H9 (cell line): ENCODE measurements at regions not wholly inside any gene's neighbourhood (a gene's known extent, or its start where the extent isn't known, plus 50 kb on each side); places are given as distances from the start of the nearest gene placed in this dataset.

ENCODE experiments used
- DNase-seq: peaks from one replicate; pipeline ENCODE4 v3.0.0-alpha.2; 2017
- H2AFZ ChIP-seq: one replicate; pipeline ENCODE4 v1.6.1; 2013; ENCODE audit warnings: mild to moderate bottlenecking, low read length, control low read depth, moderate library complexity
- H2AK5ac ChIP-seq: 2 replicates; pipeline ENCODE4 v1.6.1; 2013; ENCODE audit warnings: low read length, control low read depth, mixed read lengths; ENCODE audit not compliant: insufficient read length
- H2BK120ac ChIP-seq: one replicate; pipeline ENCODE4 v1.6.1; 2013; ENCODE audit warnings: low read depth, mild to moderate bottlenecking, low read length, control low read depth, inconsistent platforms; ENCODE audit not compliant: poor library complexity, severe bottlenecking
- H2BK12ac ChIP-seq: 2 replicates; pipeline ENCODE4 v1.6.1; 2013; ENCODE audit warnings: low read length, control low read depth, mixed read lengths, low read depth; ENCODE audit not compliant: insufficient read length
- H2BK15ac ChIP-seq: 2 replicates; pipeline ENCODE4 v1.6.1; 2013; ENCODE audit warnings: low read depth, low read length, control low read depth
- H2BK20ac ChIP-seq: one replicate; pipeline ENCODE4 v1.6.1; 2013; ENCODE audit warnings: low read depth, mild to moderate bottlenecking, low read length, control low read depth, inconsistent platforms; ENCODE audit not compliant: poor library complexity, severe bottlenecking
- H2BK5ac ChIP-seq: 2 replicates; pipeline ENCODE4 v1.6.1; 2013; ENCODE audit warnings: low read length, control low read depth, mixed read lengths; ENCODE audit not compliant: insufficient read length
- H3K14ac ChIP-seq: 2 replicates; pipeline ENCODE4 v1.6.1; 2013; ENCODE audit warnings: low read length, control low read depth; ENCODE audit not compliant: insufficient read depth
- H3K18ac ChIP-seq: 2 replicates; pipeline ENCODE4 v1.6.1; 2013; ENCODE audit warnings: low read depth, mild to moderate bottlenecking, mixed read lengths, low read length, control low read depth; ENCODE audit not compliant: insufficient read length
- H3K23ac ChIP-seq: 2 replicates; pipeline ENCODE4 v1.6.1; 2013; ENCODE audit warnings: low read length, control low read depth, mixed read lengths, low read depth; ENCODE audit not compliant: insufficient read length
- H3K23me2 ChIP-seq: 2 replicates; pipeline ENCODE4 v1.6.1; 2013; ENCODE audit warnings: low read depth, mild to moderate bottlenecking, mixed read lengths, low read length, control low read depth; ENCODE audit not compliant: insufficient read length, poor library complexity, severe bottlenecking
- H3K27ac ChIP-seq: 2 replicates; pipeline ENCODE4 v1.5.1; 2013; ENCODE audit warnings: low read length, control low read depth, mixed read lengths, low read depth; ENCODE audit not compliant: insufficient read length
- H3K27me3 ChIP-seq: 2 replicates; pipeline ENCODE4 v1.6.1; 2013; ENCODE audit warnings: low read length, control low read depth, inconsistent platforms; ENCODE audit not compliant: insufficient read depth
- H3K4ac ChIP-seq: 2 replicates; pipeline ENCODE4 v1.6.1; 2013; ENCODE audit warnings: low read depth, mild to moderate bottlenecking, control low read depth, inconsistent platforms, low read length, moderate library complexity
- H3K4me1 ChIP-seq: 2 replicates; pipeline ENCODE4 v1.6.1; 2013; ENCODE audit warnings: low read length, control low read depth, inconsistent platforms; ENCODE audit not compliant: insufficient read depth
- H3K4me2 ChIP-seq: 2 replicates; pipeline ENCODE4 v1.6.1; 2013; ENCODE audit warnings: low read length, control low read depth, mixed read lengths; ENCODE audit not compliant: insufficient read length, insufficient read depth
- H3K56ac ChIP-seq: 2 replicates; pipeline ENCODE4 v1.6.1; 2013; ENCODE audit warnings: low read depth, mild to moderate bottlenecking, mixed read lengths, low read length, control low read depth; ENCODE audit not compliant: insufficient read length
- H3K79me1 ChIP-seq: 2 replicates; pipeline ENCODE4 v1.6.1; 2013; ENCODE audit warnings: low read depth, mild to moderate bottlenecking, moderate library complexity, low read length, control low read depth, inconsistent platforms; ENCODE audit not compliant: insufficient read depth, poor library complexity, severe bottlenecking
- H3K79me2 ChIP-seq: 2 replicates; pipeline ENCODE4 v1.6.1; 2013; ENCODE audit warnings: low read length, control low read depth, inconsistent platforms; ENCODE audit not compliant: insufficient read depth
- H3K9ac ChIP-seq: 2 replicates; pipeline ENCODE4 v1.6.1; 2013; ENCODE audit warnings: low read length, control low read depth, mixed read lengths; ENCODE audit not compliant: insufficient read length; ENCODE audit errors: extremely low read depth
- H3K9me3 ChIP-seq: one replicate; pipeline ENCODE4 v1.6.1; 2013; ENCODE audit warnings: low read depth, low read length, inconsistent platforms; ENCODE audit not compliant: control insufficient read depth
- H3T11ph ChIP-seq: one replicate; pipeline ENCODE4 v1.6.1; 2013; ENCODE audit warnings: mild to moderate bottlenecking, low read length, control low read depth, inconsistent platforms
- H4K20me1 ChIP-seq: one replicate; pipeline ENCODE4 v1.6.1; 2013; ENCODE audit not compliant: control insufficient read depth, insufficient read length, insufficient read depth
- H4K5ac ChIP-seq: 2 replicates; pipeline ENCODE4 v1.6.1; 2013; ENCODE audit warnings: low read depth, mild to moderate bottlenecking, mixed read lengths, low read length, control low read depth; ENCODE audit not compliant: insufficient read length
- H4K8ac ChIP-seq: replicated peaks from 2 replicates; pipeline ENCODE4 v1.6.1; 2013; ENCODE audit warnings: low read length, control low read depth, mixed read lengths, low read depth; ENCODE audit not compliant: insufficient read length
- H4K91ac ChIP-seq: 2 replicates; pipeline ENCODE4 v1.6.1; 2013; ENCODE audit warnings: low read depth, mild to moderate bottlenecking, moderate library complexity, mixed read lengths, low read length, control low read depth; ENCODE audit not compliant: insufficient read length
- H3K27ac Mint-ChIP-seq, 3 experiments: 2 replicates in 2 of 3; 3 replicates in 1 of 3; pipeline ENCODE4 v1.8.0; 2020 to 2021; ENCODE audit warnings: mixed read lengths in 3 of 3, mild to moderate bottlenecking in 1 of 3, moderate library complexity in 1 of 3
- H3K27me3 Mint-ChIP-seq: 2 replicates; pipeline ENCODE4 v1.8.0; 2021; ENCODE audit warnings: low read depth, mild to moderate bottlenecking, moderate library complexity, mixed read lengths
- H3K36me3 Mint-ChIP-seq, 3 experiments: 2 replicates in 2 of 3; 3 replicates in 1 of 3; pipeline ENCODE4 v1.8.0; 2020 to 2021; ENCODE audit warnings: low read depth in 3 of 3, mixed read lengths in 3 of 3; ENCODE audit not compliant: insufficient read depth in 1 of 3
- H3K4me1 Mint-ChIP-seq, 2 experiments: 2 replicates each; pipeline ENCODE4 v1.8.0; 2020; ENCODE audit warnings: mixed read lengths in 2 of 2
- H3K4me3 Mint-ChIP-seq, 2 experiments: 2 replicates in 1 of 2; 3 replicates in 1 of 2; pipeline ENCODE4 v1.8.0; 2020 to 2021; ENCODE audit warnings: mild to moderate bottlenecking in 2 of 2, mixed read lengths in 2 of 2, moderate library complexity in 1 of 2
- H3K9me3 Mint-ChIP-seq, 2 experiments: 2 replicates in 1 of 2; 3 replicates in 1 of 2; pipeline ENCODE4 v1.8.0; 2020; ENCODE audit warnings: mild to moderate bottlenecking in 2 of 2, mixed read lengths in 2 of 2, moderate library complexity in 1 of 2
- CTCF ChIP-seq: fragments of 200-600 bp; sonication (generic); conservative IDR thresholded peaks from 3 replicates; pipeline ENCODE4 v1.8.0; 2021; ENCODE audit warnings: antibody characterized with exemption, mild to moderate bottlenecking
- WGBS: extraction: QIAGEN DNeasy Blood & Tissue Kit; methylation state at CpG from one replicate; pipeline ENCODE4 v1.1.7; 2013; ENCODE audit warnings: missing lambda C conversion rate, low lambda C conversion rate, mixed read lengths; ENCODE audit not compliant: insufficient read length; ENCODE audit errors: extremely low coverage; 5-methylcytosine and 5-hydroxymethylcytosine counted together

GRCh38 chr3:118736107-118736506 lies 298.5 kb downstream of the IGSF11 start:
- H4K91ac ChIP-seq = no peak overlapping the region
- no peak for DNase-seq
- H3K23ac ChIP-seq = no peak overlapping the region
- H3K56ac ChIP-seq = no peak overlapping the region
- H3K14ac ChIP-seq = no peak overlapping the region
- no peak overlapping the region for H3K18ac ChIP-seq
- no peak overlapping the region for H2BK15ac ChIP-seq
- H3K27ac Mint-ChIP-seq = no peak overlapping the region
- no peak overlapping the region for H2BK12ac ChIP-seq
- no peaks in the 10 kb centered on the region for H3K27me3 Mint-ChIP-seq
- H4K8ac ChIP-seq = no peak overlapping the region
- H3K4me3 Mint-ChIP-seq = no peak overlapping the region
- H3K4me1 ChIP-seq = no peaks in the 10 kb centered on the region
- no CpG with 5 or more reads among the region's 2 CpGs for WGBS
- no peak overlapping the region for H2AFZ ChIP-seq
- H3K79me1 ChIP-seq = no peaks in the 10 kb centered on the region
- H2BK120ac ChIP-seq = no peak overlapping the region
- no peak overlapping the region for H3K4me2 ChIP-seq
- no peak overlapping the region for H3K27ac ChIP-seq
- no peak overlapping the region for H2BK5ac ChIP-seq
- no peak overlapping the region for H4K5ac ChIP-seq
- no peak overlapping the region for H2BK20ac ChIP-seq
- peaks cover 0 to 8% of the 10 kb centered on the region in 2 experiments for H3K4me1 Mint-ChIP-seq
- no peak; the same call in 2 of the 3 replicates for TF ChIP-seq CTCF
- no peaks in the 10 kb centered on the region for H3K79me2 ChIP-seq
- H3K23me2 ChIP-seq = no peaks in the 10 kb centered on the region
- no peaks in the 10 kb centered on the region for H3K9me3 ChIP-seq
- H2AK5ac ChIP-seq = no peak overlapping the region
- no peaks in the 10 kb centered on the region for H4K20me1 ChIP-seq
- peaks cover 3% of the 10 kb centered on the region in 2 experiments; a peak in 2 of 5 replicates for H3K9me3 Mint-ChIP-seq
- no peaks in the 10 kb centered on the region for H3K27me3 ChIP-seq
- no peak overlapping the region for H3K9ac ChIP-seq
- H3T11ph ChIP-seq = no peak overlapping the region
- H3K4ac ChIP-seq = no peak overlapping the region
- peaks cover 0 to 3% (median 0%) of the 10 kb centered on the region in 3 experiments; a peak in 1 of 7 replicates for H3K36me3 Mint-ChIP-seq
